IPS DF 4.7 (cell line): ENCODE measurements at regions not wholly inside any gene's neighbourhood (a gene's known extent, or its start where the extent isn't known, plus 50 kb on each side); places are given as distances from the start of the nearest gene placed in this dataset.

Source experiments
- DNase-seq: peaks from one replicate; pipeline ENCODE4 v3.0.0-alpha.2; 2013; ENCODE audit warnings: low spot score; ENCODE audit errors: extremely low read depth

- no peak for DNase-seq
Observed at GRCh38 chr2:223386189-223386588, 216.0 kb downstream of the SCG2 start.

- no peak for DNase-seq
Observed at GRCh38 chr2:223386984-223387383, 215.2 kb downstream of the SCG2 start.

GRCh38 chr2:223389624-223390023 is 212.5 kb downstream of the SCG2 start:
- no peak for DNase-seq

DNA sequence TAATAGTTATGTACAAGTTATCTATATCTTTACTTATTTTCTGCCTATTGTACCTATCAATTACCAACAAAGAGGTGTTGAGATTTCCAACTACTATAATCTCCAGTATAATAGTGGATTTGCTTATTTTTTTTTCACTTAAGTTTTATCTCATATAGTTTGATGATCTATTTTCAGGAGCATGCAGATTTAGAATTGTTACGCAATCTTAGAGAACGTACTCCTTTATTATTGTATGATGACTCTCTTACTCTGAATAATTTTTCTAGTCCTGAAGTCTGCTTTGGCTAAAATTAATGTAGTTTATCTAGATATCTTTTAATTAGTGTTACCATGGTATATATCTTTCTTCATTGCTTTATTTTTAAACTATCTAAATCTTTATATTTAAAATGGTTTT is 205.2 kb downstream of the SCG2 start:
- DNase-seq, result no peak

- DNase-seq, result no peak
Observed at GRCh38 chr2:223399357-223399957, 202.7 kb downstream of the SCG2 start.

DNA sequence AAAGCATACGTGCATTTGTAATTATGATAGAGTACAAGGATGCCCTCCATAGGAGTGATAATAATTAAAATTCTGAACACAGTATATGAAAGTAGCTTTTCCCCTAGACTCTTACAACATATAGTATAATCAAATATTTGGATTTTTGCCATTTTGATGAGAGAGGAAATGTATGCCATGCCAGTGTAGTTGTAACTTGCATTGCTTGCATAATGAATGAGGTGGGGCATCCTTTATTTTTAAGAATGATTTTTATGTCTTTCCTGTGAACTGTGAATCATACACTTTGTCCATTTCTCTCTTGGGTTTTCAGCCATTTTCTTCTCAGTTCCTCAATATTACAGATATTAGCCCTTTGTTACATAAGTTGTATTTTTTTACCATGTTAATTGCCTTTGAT is 197.5 kb downstream of the SCG2 start:
- DNase-seq, result no peak

- DNase-seq, result no peak
Observed at GRCh38 chr2:223414646-223415045, 187.5 kb downstream of the SCG2 start.

- no peak for DNase-seq
Observed at GRCh38 chr2:223415071-223415470, 187.1 kb downstream of the SCG2 start.

GRCh38 chr2:223416815-223417610 is 185.1 kb downstream of the SCG2 start:
- DNase-seq, result no peak

DNA sequence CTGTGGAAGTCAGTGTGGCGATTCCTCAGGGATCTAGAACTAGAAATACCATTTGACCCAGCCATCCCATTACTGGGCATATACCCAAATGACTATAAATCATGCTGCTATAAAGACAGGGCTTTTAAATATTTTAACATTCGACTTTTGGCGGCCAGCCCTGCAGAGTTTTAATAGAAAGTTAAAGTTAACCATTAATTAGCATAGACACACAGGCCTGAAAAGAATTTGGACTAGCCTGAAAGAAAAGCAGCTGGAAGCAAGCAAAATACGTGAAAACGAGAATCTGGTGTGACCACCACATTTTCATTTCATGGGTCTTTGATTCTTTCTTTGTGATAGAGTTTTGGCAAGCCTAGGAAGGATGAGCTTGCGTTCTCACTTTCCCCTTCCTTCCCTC is 184.0 kb downstream of the SCG2 start:
- DNase-seq, result no peak

- DNase-seq, result no peak
Observed at GRCh38 chr2:223418604-223419199, 183.5 kb downstream of the SCG2 start.

DNA sequence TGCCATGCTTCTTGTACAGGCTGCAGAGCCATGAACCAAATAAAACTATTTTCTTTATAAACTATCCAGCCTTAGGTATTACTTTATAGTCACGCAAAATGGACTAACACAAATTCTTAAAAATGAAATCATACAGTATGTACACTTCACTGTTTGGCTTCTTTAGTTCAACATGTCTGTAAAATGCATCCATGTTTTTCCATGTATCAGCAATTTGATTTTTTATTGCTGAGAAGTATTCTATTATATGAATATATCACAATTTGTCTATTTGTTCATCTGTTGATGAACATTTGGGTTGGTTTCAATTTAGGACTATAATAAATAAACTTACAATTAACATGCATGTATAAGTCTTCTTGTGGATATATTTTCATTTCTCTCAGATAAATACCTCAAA is 182.1 kb downstream of the SCG2 start:
- no peak for DNase-seq

DNA sequence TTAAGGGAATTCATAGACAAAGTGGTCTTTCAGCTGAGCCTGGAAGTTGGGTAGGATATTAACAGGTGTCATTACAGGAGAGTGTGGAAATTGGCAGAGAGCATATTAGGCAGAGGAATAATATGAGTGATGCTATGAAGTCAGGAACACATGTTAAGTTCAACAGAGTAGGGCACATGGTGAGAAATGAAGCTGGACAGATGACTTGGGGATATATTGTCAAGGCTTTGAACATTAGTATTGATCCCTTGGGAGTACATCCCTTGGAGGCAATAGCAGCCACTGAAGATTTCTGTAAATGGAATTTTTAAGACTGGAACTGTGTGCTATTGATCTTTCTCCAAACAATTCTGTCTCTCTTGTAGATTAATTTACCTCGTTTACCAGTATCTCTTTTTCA is 170.7 kb downstream of the SCG2 start:
- no peak for DNase-seq

GRCh38 chr2:223433461-223433860 is 168.7 kb downstream of the SCG2 start:
- no peak for DNase-seq

GRCh38 chr2:223437788-223438187 is 164.4 kb downstream of the SCG2 start:
- no peak for DNase-seq

- no peak for DNase-seq
Observed at GRCh38 chr2:223439184-223439583, 163.0 kb downstream of the SCG2 start.

GRCh38 chr2:223439786-223440185 is 162.4 kb downstream of the SCG2 start:
- DNase-seq, result no peak

DNA sequence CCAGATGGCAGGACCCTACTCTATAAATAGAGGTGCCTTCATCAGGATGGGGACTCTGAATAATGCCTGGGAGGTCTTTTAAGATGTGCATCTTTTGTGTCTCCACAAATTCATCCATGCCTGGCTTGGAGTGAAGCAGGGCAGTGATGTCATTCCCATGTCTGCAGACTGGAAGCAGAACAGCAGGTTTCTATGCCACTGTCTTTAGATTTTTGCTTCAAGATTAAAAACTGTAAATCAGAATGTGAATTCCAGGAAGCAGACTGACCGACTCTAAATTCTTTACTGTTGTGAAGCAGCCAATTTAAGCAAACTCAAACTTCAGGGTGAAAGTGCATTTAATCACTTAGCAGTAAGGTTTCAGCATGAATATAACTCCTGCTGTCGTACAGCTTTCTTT is 159.3 kb downstream of the SCG2 start:
- no peak for DNase-seq

DNA sequence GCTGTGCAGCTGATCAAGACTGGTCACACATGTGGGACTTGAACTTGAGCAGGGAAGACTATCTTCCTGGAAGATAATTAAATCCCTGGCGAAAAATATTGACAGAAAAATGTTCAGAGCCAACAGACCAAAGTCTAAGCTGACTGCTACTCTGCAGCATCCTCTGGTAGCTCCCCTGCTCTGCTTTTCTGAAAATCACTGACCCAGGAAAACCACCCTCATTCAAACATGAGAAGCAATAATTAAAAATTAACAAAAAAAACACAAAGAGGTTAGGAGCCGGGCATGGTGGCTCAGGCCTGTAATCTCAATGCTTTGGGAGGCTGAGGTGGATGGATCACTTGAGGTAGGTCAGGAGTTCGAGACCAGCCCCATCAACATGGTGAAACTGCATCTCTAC is 151.9 kb downstream of the SCG2 start:
- DNase-seq, result no peak

- DNase-seq, result no peak
Observed at GRCh38 chr2:223457301-223457700, 144.9 kb downstream of the SCG2 start.

DNA sequence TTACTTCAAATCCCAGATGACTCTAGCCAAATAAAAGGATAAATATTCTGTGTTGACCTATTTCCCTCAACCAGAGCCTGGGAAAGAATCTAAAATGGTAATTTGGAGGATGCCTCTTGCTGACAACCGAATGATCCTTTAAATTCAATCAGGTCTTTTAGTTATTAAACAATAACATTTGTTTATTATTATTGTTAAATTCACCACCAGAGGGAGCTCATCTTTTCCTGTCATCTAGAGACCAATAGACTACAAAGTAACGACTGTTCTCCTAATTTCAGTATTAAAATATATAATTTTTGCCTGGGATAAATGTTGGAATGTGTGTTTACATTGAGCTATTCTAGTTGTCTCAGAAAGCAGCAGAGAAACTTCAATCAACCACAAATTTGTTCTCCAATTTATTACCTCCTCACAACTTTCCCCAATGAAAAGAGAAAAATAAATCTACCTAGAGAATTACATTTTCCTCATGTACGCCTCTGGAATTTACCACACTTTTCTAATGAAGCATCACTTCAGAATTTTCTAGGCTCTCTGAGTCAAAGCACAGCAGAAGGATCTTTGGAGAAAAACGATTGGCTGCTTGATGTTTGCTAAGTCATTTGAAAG is 142.7 kb downstream of the SCG2 start:
- no peak for DNase-seq

- no peak for DNase-seq
Observed at GRCh38 chr2:223460209-223460608, 142.0 kb downstream of the SCG2 start.
